SH-SY5Y (cell line): ENCODE measurements at regions not wholly inside any gene's neighbourhood (a gene's known extent, or its start where the extent isn't known, plus 50 kb on each side); places are given as distances from the start of the nearest gene placed in this dataset.

Experiments
- GATA2 ChIP-seq: IDR thresholded peaks from 2 replicates; pipeline ENCODE4 v1.6.1; 2011; ENCODE audit warnings: mild to moderate bottlenecking, low read depth, low read length
- GATA3 ChIP-seq: IDR thresholded peaks from 2 replicates; pipeline ENCODE4 v1.6.1; 2011; ENCODE audit warnings: low read depth, mild to moderate bottlenecking, low read length, moderate library complexity

DNA sequence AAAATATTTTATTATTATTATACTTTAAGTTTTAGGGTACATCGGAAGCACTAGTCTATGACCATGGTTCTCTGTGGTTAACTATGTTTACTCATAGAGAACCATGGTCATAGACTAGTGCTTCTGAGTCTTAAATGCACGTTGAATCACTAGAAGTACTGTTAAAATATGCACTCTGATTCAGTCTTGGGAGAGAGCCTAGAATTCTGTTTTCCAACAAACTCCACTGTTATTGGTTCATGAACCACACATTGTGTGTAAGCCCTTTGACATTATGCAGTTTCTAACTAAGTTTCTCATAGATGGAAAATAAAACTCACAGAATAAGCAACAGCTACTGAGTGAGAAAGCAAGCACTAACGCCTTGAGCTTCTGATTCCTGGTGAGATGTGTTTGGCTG is 1120.6 kb downstream of the SORCS1 start:
- TF ChIP-seq GATA3 (no peak), GATA2 (no peak)
